A673 (cell line): ENCODE measurements at regions not wholly inside any gene's neighbourhood (a gene's known extent, or its start where the extent isn't known, plus 50 kb on each side); places are given as distances from the start of the nearest gene placed in this dataset.

Source experiments
- BruUV-seq: library from RNA; stranded (reverse); fragments of 400-500 nt; replicated peaks from 2 replicates; lab custom pipeline; 2021; lab: Mats Ljungman, UMichigan
- CTCF ChIA-PET: fragments of 300-600 bp; sonication (Branson Sonifier 250); formaldehyde crosslinking; loops from one replicate; lab custom pipeline; 2022; ENCODE audit warnings: antibody characterized with exemption; lab: Charles Lee
- POLR2A ChIA-PET: fragments of 300-600 bp; sonication (Branson Sonifier 250); formaldehyde crosslinking; loops from one replicate; lab custom pipeline; 2022; ENCODE audit warnings: antibody characterized with exemption; ENCODE audit not compliant: low non-redundant PET; lab: Charles Lee
- DNase-seq: peaks from one replicate; pipeline ENCODE4 v3.0.0-alpha.2; 2015; ENCODE audit warnings: low spot score
- H3K27ac ChIP-seq: fragments of 200-600 bp; sonication (generic); 2 replicates; pipeline ENCODE4 v1.5.1; 2016; ENCODE audit warnings: mixed run types, low read depth, mild to moderate bottlenecking, mixed read lengths, antibody characterized with exemption, low read length; ENCODE audit not compliant: poor library complexity, severe bottlenecking
- H3K27me3 ChIP-seq: fragments of 200-600 bp; sonication (generic); replicated peaks from 2 replicates; pipeline ENCODE4 v1.6.1; 2017; ENCODE audit warnings: mixed run types, low read depth, mild to moderate bottlenecking, mixed read lengths, antibody characterized with exemption, low read length; ENCODE audit not compliant: insufficient read depth, poor library complexity
- H3K36me3 ChIP-seq: fragments of 200-600 bp; sonication (generic); 2 replicates; pipeline ENCODE4 v1.6.1; 2016; ENCODE audit warnings: mixed run types, mild to moderate bottlenecking, mixed read lengths, antibody characterized with exemption, low read length; ENCODE audit not compliant: insufficient read depth, poor library complexity, severe bottlenecking
- H3K4me1 ChIP-seq: fragments of 200-600 bp; sonication (generic); 2 replicates; pipeline ENCODE4 v1.6.1; 2017; ENCODE audit warnings: mixed run types, mild to moderate bottlenecking, mixed read lengths, antibody characterized with exemption, low read length; ENCODE audit not compliant: insufficient read depth, poor library complexity, severe bottlenecking
- H3K4me3 ChIP-seq: fragments of 200-600 bp; sonication (generic); 2 replicates; pipeline ENCODE4 v1.5.1; 2016; ENCODE audit warnings: low read depth, mixed run types, mild to moderate bottlenecking, mixed read lengths, low read length; ENCODE audit not compliant: poor library complexity, severe bottlenecking
- H3K9me3 ChIP-seq: fragments of 200-600 bp; sonication (generic); 2 replicates; pipeline ENCODE4 v1.6.1; 2016; ENCODE audit warnings: mixed run types, low read depth, mild to moderate bottlenecking, mixed read lengths, antibody characterized with exemption, low read length; ENCODE audit not compliant: poor library complexity, severe bottlenecking
- EZH2 ChIP-seq: fragments of 200-600 bp; sonication (generic); IDR thresholded peaks from 2 replicates; pipeline ENCODE4 v1.6.1; 2017; ENCODE audit warnings: borderline replicate concordance, low read depth, mild to moderate bottlenecking, mixed read lengths, antibody characterized with exemption, low read length; ENCODE audit not compliant: poor library complexity, severe bottlenecking
- intact Hi-C: fragments of 100-400 bp; cut with micrococcal nuclease; formaldehyde crosslinking; loops from one replicate; pipeline ENCODE4 v1.10.0; 2022; ENCODE audit not compliant: unreplicated experiment
- TF ChIP-seq, protein P1 (sequence below): fragments of 300-800, 200-600 bp; sonication (generic); conservative IDR thresholded peaks from 2 replicates; pipeline ENCODE4 v1.5.1; 2017; ENCODE audit warnings: low read depth, mild to moderate bottlenecking, antibody characterized with exemption, low read length, moderate library complexity, mixed read lengths

DNA sequence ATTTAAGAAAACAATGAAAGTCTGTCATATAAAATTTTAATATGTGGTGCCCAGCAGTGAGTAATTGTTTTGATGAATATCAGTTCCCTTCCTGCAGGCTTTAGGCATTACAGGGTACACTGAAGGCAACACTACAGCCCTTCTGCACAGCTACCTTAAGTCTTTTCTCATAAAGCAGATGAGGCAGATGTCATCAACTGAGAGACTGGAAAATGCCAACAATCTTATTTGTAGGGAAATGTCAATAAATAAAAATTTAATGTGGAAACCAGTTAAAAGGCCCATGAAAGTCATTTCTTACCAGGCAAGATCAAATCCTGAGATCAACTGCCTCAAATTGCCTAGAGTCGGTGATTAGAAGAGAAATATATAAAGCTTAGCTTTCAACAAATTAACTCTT, 193.4 kb upstream of the NWD2 start:
- TF ChIP-seq EZH2, result no peak
- TF ChIP-seq, protein P1, sequence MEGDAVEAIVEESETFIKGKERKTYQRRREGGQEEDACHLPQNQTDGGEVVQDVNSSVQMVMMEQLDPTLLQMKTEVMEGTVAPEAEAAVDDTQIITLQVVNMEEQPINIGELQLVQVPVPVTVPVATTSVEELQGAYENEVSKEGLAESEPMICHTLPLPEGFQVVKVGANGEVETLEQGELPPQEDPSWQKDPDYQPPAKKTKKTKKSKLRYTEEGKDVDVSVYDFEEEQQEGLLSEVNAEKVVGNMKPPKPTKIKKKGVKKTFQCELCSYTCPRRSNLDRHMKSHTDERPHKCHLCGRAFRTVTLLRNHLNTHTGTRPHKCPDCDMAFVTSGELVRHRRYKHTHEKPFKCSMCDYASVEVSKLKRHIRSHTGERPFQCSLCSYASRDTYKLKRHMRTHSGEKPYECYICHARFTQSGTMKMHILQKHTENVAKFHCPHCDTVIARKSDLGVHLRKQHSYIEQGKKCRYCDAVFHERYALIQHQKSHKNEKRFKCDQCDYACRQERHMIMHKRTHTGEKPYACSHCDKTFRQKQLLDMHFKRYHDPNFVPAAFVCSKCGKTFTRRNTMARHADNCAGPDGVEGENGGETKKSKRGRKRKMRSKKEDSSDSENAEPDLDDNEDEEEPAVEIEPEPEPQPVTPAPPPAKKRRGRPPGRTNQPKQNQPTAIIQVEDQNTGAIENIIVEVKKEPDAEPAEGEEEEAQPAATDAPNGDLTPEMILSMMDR, result no peak
- H3K27me3 ChIP-seq, result no peaks in the 10 kb centered on the region
- H3K27ac ChIP-seq, result no peak overlapping the region
- H3K36me3 ChIP-seq, result no peaks in the 10 kb centered on the region
- no peak for DNase-seq
- H3K4me3 ChIP-seq, result no peak overlapping the region
- no peaks in the 10 kb centered on the region for H3K9me3 ChIP-seq
- BruUV-seq, result no TSS peak
- no peaks in the 10 kb centered on the region for H3K4me1 ChIP-seq
- ChIA-PET CTCF (no interaction called here), POLR2A (no interaction called here)
- intact Hi-C loops, result no loop called here

DNA sequence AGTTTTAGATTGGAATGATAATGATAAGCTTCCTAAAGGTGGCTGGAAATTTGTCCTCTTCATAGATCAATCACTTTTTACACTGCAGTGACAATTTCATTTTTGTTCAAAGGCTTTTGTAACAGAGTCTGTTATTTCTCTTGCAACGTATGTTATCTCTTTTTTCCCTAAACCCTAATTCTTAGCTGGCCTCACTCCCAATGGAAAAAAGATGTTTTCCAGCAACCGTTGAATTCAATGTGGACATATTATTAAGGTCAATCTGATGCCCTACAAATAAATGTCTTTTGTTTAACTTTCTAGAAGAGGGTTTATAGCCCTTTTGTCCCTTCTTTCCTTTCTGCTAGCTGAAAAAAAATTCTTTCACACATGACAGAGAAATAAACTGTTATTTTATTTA, 192.7 kb upstream of the NWD2 start:
- H3K27ac ChIP-seq, result no peak overlapping the region
- H3K27me3 ChIP-seq, result no peaks in the 10 kb centered on the region
- TF ChIP-seq, protein P1, result no peak
- no peak for TF ChIP-seq EZH2
- H3K4me3 ChIP-seq, result no peak overlapping the region
- no peaks in the 10 kb centered on the region for H3K4me1 ChIP-seq
- ChIA-PET CTCF (no interaction called here), POLR2A (no interaction called here)
- intact Hi-C loops, result no loop called here
- BruUV-seq, result no TSS peak
- H3K9me3 ChIP-seq, result no peaks in the 10 kb centered on the region
- H3K36me3 ChIP-seq, result no peaks in the 10 kb centered on the region
- no peak for DNase-seq

DNA sequence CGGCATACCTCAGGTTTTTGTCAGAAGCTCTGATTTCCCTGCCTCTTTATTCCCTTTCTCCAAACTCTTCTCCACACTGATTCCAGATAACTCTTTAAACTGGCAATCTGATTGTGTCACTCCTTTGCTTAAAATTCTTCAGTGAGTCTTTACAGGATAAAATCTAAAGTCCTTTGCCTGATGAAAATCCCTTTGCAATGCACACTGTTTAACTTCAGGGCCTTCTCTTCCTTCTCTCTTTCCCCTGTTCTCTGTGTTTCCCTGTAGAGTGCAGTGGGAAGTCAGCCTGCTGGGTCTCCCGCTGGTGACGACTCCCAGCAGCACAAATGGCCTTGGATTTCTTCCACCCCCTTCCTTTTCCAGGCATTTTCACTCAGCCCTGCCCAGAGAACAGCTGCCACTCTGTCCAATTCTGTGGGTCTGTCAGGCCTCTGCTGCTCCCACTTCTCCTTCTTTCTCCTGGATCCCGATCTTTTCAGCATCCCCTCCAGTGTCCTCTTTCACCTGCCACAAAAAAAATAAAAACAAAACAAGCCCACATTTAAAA, 189.9 kb upstream of the NWD2 start:
- intact Hi-C loops, result no loop called here
- Histone ChIP-seq H3K4me1 (no peaks in the 10 kb centered on the region), H3K9me3 (peaks cover 5% of the 10 kb centered on the region), H3K27me3 (no peaks in the 10 kb centered on the region), H3K36me3 (no peaks in the 10 kb centered on the region), H3K4me3 (no peak overlapping the region), H3K27ac (no peak overlapping the region)
- TF ChIP-seq EZH2, result no peak
- TF ChIP-seq, protein P1, result no peak
- ChIA-PET POLR2A (no interaction called here), CTCF (no interaction called here)
- BruUV-seq, result no TSS peak
- DNase-seq, result no peak
